K562 (cell line): ENCODE measurements at regions not wholly inside any gene's neighbourhood (a gene's known extent, or its start where the extent isn't known, plus 50 kb on each side); places are given as distances from the start of the nearest gene placed in this dataset.

ENCODE experiments used
- CTBP1 ChIP-seq: fragments of 450-650 bp; IDR thresholded peaks from 2 replicates; pipeline ENCODE4 v1.6.1; 2016; ENCODE audit warnings: borderline replicate concordance
- FOXM1 ChIP-seq, 2 experiments: fragments of 450-650 bp in 1 of 2; sonication (generic) in 1 of 2; formaldehyde crosslinking in 1 of 2; IDR thresholded peaks; 2 replicates each; pipeline versions ENCODE4 v1.6.1 to v1.9.0; 2017 to 2022; ENCODE audit warnings: low read depth in 2 of 2, mild to moderate bottlenecking in 2 of 2, missing genetic modification reagents in 1 of 2, moderate library complexity in 1 of 2
- GABPB2 ChIP-seq: fragments of 250-450 bp; sonication (Bioruptor Pico); conservative IDR thresholded peaks from 2 replicates; pipeline ENCODE4 v1.5.1; 2021; ENCODE audit warnings: mild to moderate bottlenecking
- GTF2A2 ChIP-seq: IDR thresholded peaks from 2 replicates; pipeline ENCODE4 v1.6.1; 2016; ENCODE audit warnings: mild to moderate bottlenecking, missing genetic modification characterization, missing compliant biosample characterization
- HDAC2 ChIP-seq: fragments of 450-650 bp; IDR thresholded peaks from 2 replicates; pipeline ENCODE4 v1.6.1; 2016; ENCODE audit warnings: mild to moderate bottlenecking
- HDAC3 ChIP-seq: fragments of 450-650 bp; IDR thresholded peaks from 2 replicates; pipeline ENCODE4 v1.6.1; 2018; ENCODE audit warnings: borderline replicate concordance, mild to moderate bottlenecking, moderate library complexity; ENCODE audit not compliant: partially characterized antibody
- HDAC6 ChIP-seq: IDR thresholded peaks from 2 replicates; pipeline ENCODE4 v1.6.1; 2012; ENCODE audit warnings: low read depth, mild to moderate bottlenecking, control low read depth, inconsistent platforms, low read length, moderate library complexity
- HDAC8 ChIP-seq: fragments of 450-650 bp; IDR thresholded peaks from 2 replicates; pipeline ENCODE4 v1.6.1; 2016; ENCODE audit warnings: mild to moderate bottlenecking, missing genetic modification characterization, moderate library complexity, missing compliant biosample characterization
- IRF2 ChIP-seq: sonication (generic); formaldehyde crosslinking; IDR thresholded peaks from 2 replicates; pipeline ENCODE4 v1.8.1; 2022; ENCODE audit warnings: mild to moderate bottlenecking, missing genetic modification reagents
- KLF16 ChIP-seq: IDR thresholded peaks from 2 replicates; pipeline ENCODE4 v1.6.1; 2016; ENCODE audit warnings: antibody characterized with exemption
- MAZ ChIP-seq, 2 experiments: fragments of 450-650 bp in 1 of 2; sonication (generic) in 1 of 2; formaldehyde crosslinking; IDR thresholded peaks in 1 of 2; conservative IDR thresholded peaks in 1 of 2; 2 replicates each; pipeline versions ENCODE4 v1.4.0 to v1.5.0; 2020; ENCODE audit warnings: mild to moderate bottlenecking in 1 of 2, missing genetic modification reagents in 1 of 2
- MEF2A ChIP-seq: IDR thresholded peaks from 2 replicates; pipeline ENCODE4 v1.6.1; 2011; ENCODE audit warnings: low read depth, mild to moderate bottlenecking, low read length, moderate library complexity; ENCODE audit not compliant: control insufficient read depth
- NR1H2 ChIP-seq: sonication (generic); formaldehyde crosslinking; IDR thresholded peaks from 2 replicates; pipeline ENCODE4 v1.4.0; 2020; ENCODE audit warnings: mild to moderate bottlenecking, missing genetic modification reagents
- NR2C1 ChIP-seq, 2 experiments: fragments of 450-650 bp; IDR thresholded peaks; 2 replicates each; pipeline ENCODE4 v1.6.1; 2017; ENCODE audit warnings: mild to moderate bottlenecking in 2 of 2, antibody characterized with exemption in 1 of 2, inconsistent platforms in 1 of 2, missing compliant biosample characterization in 1 of 2, missing genetic modification characterization in 1 of 2
- PCBP2 ChIP-seq: fragments of 200-400 bp; formaldehyde crosslinking; IDR thresholded peaks from 2 replicates; pipeline ENCODE4 v1.6.1; 2018; ENCODE audit warnings: low read length, low read depth, mild to moderate bottlenecking, moderate library complexity; ENCODE audit not compliant: poor library complexity, severe bottlenecking
- PURB ChIP-seq: sonication (generic); formaldehyde crosslinking; IDR thresholded peaks from 2 replicates; pipeline ENCODE4 v1.9.0; 2021; ENCODE audit warnings: low read depth, mild to moderate bottlenecking, missing genetic modification reagents
- RBM15 ChIP-seq: fragments of 200-400 bp; formaldehyde crosslinking; IDR thresholded peaks from 2 replicates; pipeline ENCODE4 v1.6.1; 2018; ENCODE audit warnings: mild to moderate bottlenecking, low read length, moderate library complexity; ENCODE audit not compliant: insufficient read depth
- RNF2 ChIP-seq: sonication (generic); IDR thresholded peaks from 2 replicates; pipeline ENCODE4 v1.6.1; 2016
- ZC3H8 ChIP-seq: fragments of 450-650 bp; IDR thresholded peaks from 2 replicates; pipeline ENCODE4 v1.6.1; 2017
- ZNF445 ChIP-seq: fragments of 250-450 bp; sonication (Bioruptor Pico); IDR thresholded peaks from 2 replicates; pipeline ENCODE4 v1.4.0; 2020; ENCODE audit warnings: low read depth, mild to moderate bottlenecking, moderate library complexity
- TF ChIP-seq, protein P1 (sequence below): fragments of 250-450 bp; sonication (Bioruptor Pico); IDR thresholded peaks from 2 replicates; pipeline ENCODE4 v1.5.0; 2021; ENCODE audit warnings: mild to moderate bottlenecking, borderline replicate concordance
- TF ChIP-seq, protein P2 (sequence below): fragments of 250-450 bp; sonication (Bioruptor Pico); IDR thresholded peaks from 2 replicates; pipeline ENCODE4 v1.5.0; 2022; ENCODE audit warnings: mild to moderate bottlenecking

DNA sequence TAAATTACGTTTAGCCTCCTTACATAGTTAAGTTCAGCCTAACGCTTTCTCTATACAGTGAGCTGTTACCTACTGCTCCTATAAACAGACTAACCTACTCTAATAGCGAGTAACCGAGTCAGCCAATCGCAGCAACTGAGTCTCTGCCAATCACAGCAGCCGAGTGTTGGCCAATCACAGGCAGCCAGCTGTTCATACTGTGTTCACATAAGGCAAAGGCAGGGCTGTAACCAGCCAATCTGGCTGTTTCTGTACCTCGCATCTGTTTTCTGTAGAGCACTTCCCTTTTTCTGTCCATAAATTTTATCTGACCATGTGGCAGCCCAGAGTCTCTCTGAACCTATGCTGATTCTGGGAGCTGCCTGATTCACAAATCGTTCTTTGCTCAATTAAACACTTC lies 263.9 kb upstream of the JARID2 start (continued):
- TF ChIP-seq FOXM1 (IDR thresholded peaks at IDR 0.05; ENCODE audit: low read depth): peak; percentile 17; the same call in 1 of the 2 replicates
- TF ChIP-seq FOXM1 (CRISPR knock-in tag; IDR thresholded peaks at IDR 0.05; ENCODE audit: low read depth): no peak
- no peak for TF ChIP-seq IRF2 (CRISPR knock-in tag)
- no peak for TF ChIP-seq RNF2
- no peak for TF ChIP-seq MAZ (CRISPR knock-in tag; conservative IDR thresholded peaks at IDR 0.05 in 1 of 2, IDR thresholded peaks at IDR 0.05 in 1 of 2)
- TF ChIP-seq HDAC3: no peak
- TF ChIP-seq MEF2A: no peak
- no peak for TF ChIP-seq ZC3H8
- TF ChIP-seq RBM15: no peak
- TF ChIP-seq HDAC8 (tag): no peak
- peak; percentile 14; the same call in 1 of the 2 replicates for TF ChIP-seq CTBP1
- no peak for TF ChIP-seq NR1H2 (CRISPR knock-in tag)
- TF ChIP-seq PCBP2: no peak
- no peak for TF ChIP-seq GABPB2 (CRISPR knock-in tag)
- peak; percentile 38; the same call in 1 of the 2 replicates for TF ChIP-seq KLF16
- no peak for TF ChIP-seq GTF2A2 (tag)
- TF ChIP-seq, protein P1, sequence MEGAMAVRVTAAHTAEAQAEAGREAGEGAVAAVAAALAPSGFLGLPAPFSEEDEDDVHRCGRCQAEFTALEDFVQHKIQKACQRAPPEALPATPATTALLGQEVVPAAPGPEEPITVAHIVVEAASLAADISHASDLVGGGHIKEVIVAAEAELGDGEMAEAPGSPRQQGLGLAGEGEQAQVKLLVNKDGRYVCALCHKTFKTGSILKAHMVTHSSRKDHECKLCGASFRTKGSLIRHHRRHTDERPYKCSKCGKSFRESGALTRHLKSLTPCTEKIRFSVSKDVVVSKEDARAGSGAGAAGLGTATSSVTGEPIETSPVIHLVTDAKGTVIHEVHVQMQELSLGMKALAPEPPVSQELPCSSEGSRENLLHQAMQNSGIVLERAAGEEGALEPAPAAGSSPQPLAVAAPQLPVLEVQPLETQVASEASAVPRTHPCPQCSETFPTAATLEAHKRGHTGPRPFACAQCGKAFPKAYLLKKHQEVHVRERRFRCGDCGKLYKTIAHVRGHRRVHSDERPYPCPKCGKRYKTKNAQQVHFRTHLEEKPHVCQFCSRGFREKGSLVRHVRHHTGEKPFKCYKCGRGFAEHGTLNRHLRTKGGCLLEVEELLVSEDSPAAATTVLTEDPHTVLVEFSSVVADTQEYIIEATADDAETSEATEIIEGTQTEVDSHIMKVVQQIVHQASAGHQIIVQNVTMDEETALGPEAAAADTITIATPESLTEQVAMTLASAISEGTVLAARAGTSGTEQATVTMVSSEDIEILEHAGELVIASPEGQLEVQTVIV (CRISPR knock-in tag): no peak
- no peak for TF ChIP-seq HDAC6
- TF ChIP-seq HDAC2: no peak
- TF ChIP-seq, protein P2, sequence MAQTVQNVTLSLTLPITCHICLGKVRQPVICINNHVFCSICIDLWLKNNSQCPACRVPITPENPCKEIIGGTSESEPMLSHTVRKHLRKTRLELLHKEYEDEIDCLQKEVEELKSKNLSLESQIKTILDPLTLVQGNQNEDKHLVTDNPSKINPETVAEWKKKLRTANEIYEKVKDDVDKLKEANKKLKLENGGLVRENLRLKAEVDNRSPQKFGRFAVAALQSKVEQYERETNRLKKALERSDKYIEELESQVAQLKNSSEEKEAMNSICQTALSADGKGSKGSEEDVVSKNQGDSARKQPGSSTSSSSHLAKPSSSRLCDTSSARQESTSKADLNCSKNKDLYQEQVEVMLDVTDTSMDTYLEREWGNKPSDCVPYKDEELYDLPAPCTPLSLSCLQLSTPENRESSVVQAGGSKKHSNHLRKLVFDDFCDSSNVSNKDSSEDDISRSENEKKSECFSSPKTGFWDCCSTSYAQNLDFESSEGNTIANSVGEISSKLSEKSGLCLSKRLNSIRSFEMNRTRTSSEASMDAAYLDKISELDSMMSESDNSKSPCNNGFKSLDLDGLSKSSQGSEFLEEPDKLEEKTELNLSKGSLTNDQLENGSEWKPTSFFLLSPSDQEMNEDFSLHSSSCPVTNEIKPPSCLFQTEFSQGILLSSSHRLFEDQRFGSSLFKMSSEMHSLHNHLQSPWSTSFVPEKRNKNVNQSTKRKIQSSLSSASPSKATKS (CRISPR knock-in tag): no peak
- TF ChIP-seq PURB (CRISPR knock-in tag): no peak
- TF ChIP-seq ZNF445 (CRISPR knock-in tag): no peak
- TF ChIP-seq NR2C1 (IDR thresholded peaks at IDR 0.05): no peak
- TF ChIP-seq NR2C1 (tag; IDR thresholded peaks at IDR 0.05): no peak
